ENCODE measurements at regions not wholly inside any gene's neighbourhood (a gene's known extent, or its start where the extent isn't known, plus 50 kb on each side); places are given as distances from the start of the nearest gene placed in this dataset.
"Not testable (repeated sequence)": the region's sequence is repeated elsewhere in the genome, so short reads cannot be mapped to it uniquely, and the experiment has no call there.

DNA sequence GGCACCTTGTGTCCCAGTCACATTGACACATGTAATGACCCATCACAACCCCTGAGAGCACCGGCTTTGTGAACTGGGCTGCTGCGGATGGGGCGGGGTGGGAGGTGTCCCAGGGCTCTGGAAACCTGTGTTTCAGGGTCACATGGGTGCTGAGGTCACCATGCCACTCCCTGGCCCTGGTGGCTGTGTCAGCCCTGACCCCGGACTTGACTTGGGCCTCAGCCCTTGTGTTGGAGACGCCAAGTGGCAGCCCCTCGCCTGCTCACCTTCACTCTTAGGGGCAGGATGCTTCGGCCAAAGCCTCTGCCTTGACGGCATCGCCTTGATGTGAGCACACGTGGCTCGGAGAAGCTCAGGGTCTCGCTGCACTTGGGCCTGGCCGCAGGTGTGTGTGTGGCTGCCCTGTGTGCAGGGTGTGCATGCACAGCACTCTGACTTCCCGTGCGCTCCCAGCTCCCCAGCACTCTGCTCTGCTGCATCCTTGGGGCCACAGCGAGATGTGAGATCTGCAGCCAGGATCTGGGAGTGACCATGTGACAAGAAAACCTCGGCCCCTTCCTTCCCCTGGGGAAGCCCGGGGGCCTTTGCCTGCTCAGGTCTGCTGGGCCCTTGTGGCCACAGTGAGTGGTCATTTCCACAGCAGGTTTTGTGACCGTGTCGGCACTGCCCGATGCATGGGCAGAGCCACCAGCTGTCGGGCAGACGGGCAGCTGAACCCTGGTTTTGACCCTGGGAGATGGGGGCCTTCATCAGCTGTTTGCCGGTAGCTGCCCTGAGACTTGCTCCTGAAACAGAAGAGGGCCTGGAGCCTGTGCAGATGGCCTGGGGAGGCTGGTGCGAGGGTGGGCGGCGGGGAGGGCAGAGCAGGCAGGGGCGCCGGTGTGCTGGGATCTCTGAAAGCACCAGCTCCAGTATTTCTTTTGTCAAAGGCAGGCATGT lies 167.4 kb downstream of the KIF26A start:
- H3K27ac ChIP-seq (ENCODE audit: low read length) = no peak overlapping the region
- H3K27ac Mint-ChIP-seq = no peak overlapping the region
- DNase-seq (no peak), ATAC-seq (replicated peaks in 1 of 4) (no peak)
- ChIA-PET POLR2A (no interaction called here), CTCF (no interaction called here)
- no peak overlapping the region for H3K4me3 Mint-ChIP-seq
- H3K9me3 ChIP-seq = no peaks in the 10 kb centered on the region
- peaks cover 0 to 2% of the 10 kb centered on the region in 2 donors for H3K27me3 Mint-ChIP-seq
- H3K27me3 ChIP-seq (replicated peaks in 1 of 2; ENCODE audit: control insufficient read depth in 2 of 2, extremely low read depth in 1 of 2, insufficient read depth in 2 of 2, low read length in 1 of 2) = peaks cover 0 to 46% of the 10 kb centered on the region in 2 experiments
- WGBS (ENCODE audit: insufficient coverage) = 82% methylated on average over 29 of the region's 29 CpGs
- H3K36me3 ChIP-seq (ENCODE audit: control insufficient read depth in 2 of 2, extremely low read depth in 1 of 2, insufficient read depth in 1 of 2, low read length in 1 of 2) = no peaks in the 10 kb centered on the region
- H3K36me3 Mint-ChIP-seq = no peaks in the 10 kb centered on the region
- peaks cover 0 to 4% (median under 1%) of the 10 kb centered on the region in 3 donors for H3K9me3 Mint-ChIP-seq
- H3K4me3 ChIP-seq (ENCODE audit: control insufficient read depth in 1 of 2, extremely low read depth in 1 of 2, low read length in 1 of 2) = no peak overlapping the region
- H3K4me1 Mint-ChIP-seq = peaks cover 0 to 5% (median 0%) of the 10 kb centered on the region in 3 donors
- H3K4me1 ChIP-seq (ENCODE audit: control insufficient read depth in 1 of 2, extremely low read depth in 1 of 2, insufficient read depth in 2 of 2, low read length in 2 of 2) = no peaks in the 10 kb centered on the region

DNA sequence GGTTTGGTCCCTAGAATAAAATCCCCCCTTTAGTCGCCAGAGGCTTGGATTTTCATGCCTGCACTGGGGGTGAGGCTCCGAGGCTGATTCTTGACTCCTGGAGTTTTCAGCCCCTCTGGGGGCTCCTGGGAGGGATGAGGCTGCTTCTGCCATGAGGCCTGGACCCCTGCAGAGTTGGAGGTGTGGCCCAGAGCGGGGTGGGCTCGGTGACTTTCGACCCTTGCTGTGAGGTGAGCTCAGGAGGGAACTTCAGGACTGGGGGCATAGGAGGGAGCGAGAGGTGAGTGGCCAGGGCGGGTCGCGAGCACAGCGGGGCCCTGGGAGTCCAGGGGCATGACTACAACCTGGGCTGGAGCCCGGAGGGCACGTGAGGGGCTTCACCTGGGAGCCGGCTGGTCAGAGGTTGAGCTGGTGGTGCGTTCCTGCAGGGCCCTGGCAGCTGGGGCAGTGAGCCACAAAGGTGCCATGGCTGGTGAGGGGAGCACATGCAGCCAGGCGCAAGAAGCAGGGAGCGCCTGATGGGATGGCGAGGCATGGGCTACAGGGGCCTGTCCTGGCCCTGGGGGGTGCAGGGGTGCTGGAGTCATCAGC lies 168.2 kb downstream of the KIF26A start:
- no peak for ATAC-seq (replicated peaks in 1 of 4)
- Histone ChIP-seq H3K27me3 (replicated peaks in 1 of 2; ENCODE audit: control insufficient read depth in 2 of 2, extremely low read depth in 1 of 2, insufficient read depth in 2 of 2, low read length in 1 of 2) (peaks cover 0 to 46% of the 10 kb centered on the region in 2 experiments), H3K4me3 (ENCODE audit: control insufficient read depth in 1 of 2, extremely low read depth in 1 of 2, low read length in 1 of 2) (no peak overlapping the region), H3K9me3 (no peaks in the 10 kb centered on the region), H3K27ac (ENCODE audit: low read length) (no peak overlapping the region), H3K36me3 (ENCODE audit: control insufficient read depth in 2 of 2, extremely low read depth in 1 of 2, insufficient read depth in 1 of 2, low read length in 1 of 2) (no peaks in the 10 kb centered on the region), H3K4me1 (ENCODE audit: control insufficient read depth in 1 of 2, extremely low read depth in 1 of 2, insufficient read depth in 2 of 2, low read length in 2 of 2) (no peaks in the 10 kb centered on the region)
- H3K4me1 Mint-ChIP-seq = peaks cover 0 to under 1% (median 0%) of the 10 kb centered on the region in 3 donors
- H3K36me3 Mint-ChIP-seq = no peaks in the 10 kb centered on the region
- H3K9me3 Mint-ChIP-seq = peaks cover 0 to 12% (median 7%) of the 10 kb centered on the region in 3 donors
- no peak for DNase-seq
- no peak overlapping the region for H3K27ac Mint-ChIP-seq
- ChIA-PET POLR2A (no interaction called here), CTCF (no interaction called here)
- 67% methylated on average over 11 of the region's 17 CpGs for WGBS (ENCODE audit: insufficient coverage)
- H3K27me3 Mint-ChIP-seq = peaks cover 0 to 2% of the 10 kb centered on the region in 2 donors
- H3K4me3 Mint-ChIP-seq = no peak overlapping the region

DNA sequence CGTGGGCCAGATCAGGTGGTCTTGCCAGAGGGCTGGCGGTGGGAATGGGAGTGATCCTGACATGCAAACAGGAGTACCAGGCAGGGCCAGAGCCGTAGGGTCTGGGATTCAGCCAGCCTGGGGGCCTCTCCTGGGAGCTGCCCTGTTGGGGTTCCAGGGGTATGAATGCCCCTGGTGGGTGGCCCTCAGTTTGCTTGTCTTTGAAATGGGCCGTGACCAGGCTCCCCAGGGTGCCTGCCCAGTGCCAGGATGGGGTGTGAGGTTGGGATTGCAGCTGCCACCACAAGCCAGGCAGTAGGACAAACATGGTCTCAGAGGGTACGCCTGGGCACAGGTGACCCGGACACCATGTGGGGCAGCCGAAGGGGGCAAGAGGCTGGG lies 168.8 kb downstream of the KIF26A start:
- Mint-ChIP-seq H3K27ac (no peak overlapping the region), H3K4me1 (no peaks in the 10 kb centered on the region), H3K4me3 (no peak overlapping the region), H3K36me3 (no peaks in the 10 kb centered on the region), H3K9me3 (peaks cover 0 to 12% (median 7%) of the 10 kb centered on the region in 3 donors), H3K27me3 (peaks cover 0 to 2% of the 10 kb centered on the region in 2 donors)
- Histone ChIP-seq H3K27me3 (replicated peaks in 1 of 2; ENCODE audit: control insufficient read depth in 2 of 2, extremely low read depth in 1 of 2, insufficient read depth in 2 of 2, low read length in 1 of 2) (peaks cover 0 to 46% of the 10 kb centered on the region in 2 experiments), H3K9me3 (no peaks in the 10 kb centered on the region), H3K27ac (ENCODE audit: low read length) (no peak overlapping the region), H3K36me3 (ENCODE audit: control insufficient read depth in 2 of 2, extremely low read depth in 1 of 2, insufficient read depth in 1 of 2, low read length in 1 of 2) (no peaks in the 10 kb centered on the region), H3K4me3 (ENCODE audit: control insufficient read depth in 1 of 2, extremely low read depth in 1 of 2, low read length in 1 of 2) (no peak overlapping the region), H3K4me1 (ENCODE audit: control insufficient read depth in 1 of 2, extremely low read depth in 1 of 2, insufficient read depth in 2 of 2, low read length in 2 of 2) (no peaks in the 10 kb centered on the region)
- CTCF ChIA-PET = no interaction called here
- no peak for DNase-seq
- WGBS (ENCODE audit: insufficient coverage) = 83% methylated on average over 7 of the region's 7 CpGs
- ATAC-seq (replicated peaks in 1 of 4) = no peak
- POLR2A ChIA-PET = no interaction called here

DNA sequence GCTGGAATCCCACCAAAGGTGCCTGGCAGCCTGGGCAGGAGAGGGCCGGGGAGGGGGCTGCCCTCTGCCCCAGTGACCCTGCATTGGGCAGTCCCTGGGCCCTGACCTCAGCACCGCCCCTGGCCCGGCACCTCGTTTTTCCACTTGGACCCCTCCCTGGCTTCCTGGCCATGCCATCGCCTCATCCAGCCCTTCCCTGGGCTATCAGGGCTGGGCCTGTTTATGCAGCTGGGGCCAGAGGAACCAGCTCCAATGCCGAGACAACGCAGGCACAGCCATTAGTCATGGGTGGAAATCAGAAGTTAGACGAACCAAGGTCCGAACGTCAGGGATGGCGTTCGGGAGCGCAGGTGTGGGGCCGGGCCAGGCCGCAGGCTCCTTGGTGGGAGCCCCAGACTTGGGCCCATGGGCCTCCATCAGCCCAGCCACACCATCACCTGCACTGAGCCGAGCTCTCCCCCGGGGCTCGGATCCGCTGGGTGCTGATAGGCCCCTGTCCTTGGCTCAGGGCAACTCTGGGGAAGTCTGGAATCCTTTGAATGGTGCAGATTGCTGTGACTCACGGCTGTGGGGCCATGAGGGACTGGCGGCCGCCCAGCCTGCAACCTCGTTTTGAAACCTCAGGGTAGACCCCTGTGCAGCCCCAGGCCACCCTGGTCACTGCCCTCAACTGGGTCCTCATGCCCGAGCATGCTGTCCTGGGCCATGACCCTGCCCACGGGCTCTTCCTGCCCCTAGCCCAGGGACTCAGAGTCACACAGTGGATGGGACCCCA lies 169.4 kb downstream of the KIF26A start:
- CTCF ChIA-PET = no interaction called here
- no peaks in the 10 kb centered on the region for H3K9me3 ChIP-seq
- no peak for ATAC-seq (replicated peaks in 1 of 4)

DNA sequence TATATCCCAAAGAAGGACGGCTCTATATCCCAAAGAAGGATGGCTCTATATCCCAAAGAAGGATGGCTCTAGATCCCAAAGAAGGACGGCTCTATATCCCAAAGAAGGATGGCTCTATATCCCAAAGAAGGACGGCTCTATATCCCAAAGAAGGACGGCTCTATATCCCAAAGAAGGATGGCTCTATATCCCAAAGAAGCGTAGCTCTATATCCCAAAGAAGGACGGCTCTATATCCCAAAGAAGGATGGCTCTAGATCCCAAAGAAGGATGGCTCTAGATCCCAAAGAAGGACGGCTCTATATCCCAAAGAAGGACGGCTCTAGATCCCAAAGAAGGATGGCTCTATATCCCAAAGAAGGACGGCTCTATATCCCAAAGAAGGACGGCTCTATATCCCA lies 170.1 kb downstream of the KIF26A start:
- peaks cover 0 to 12% (median 7%) of the 10 kb centered on the region in 3 donors for H3K9me3 Mint-ChIP-seq
- DNase-seq; ATAC-seq (replicated peaks in 1 of 4); H3K36me3 Mint-ChIP-seq; POLR2A ChIA-PET; H3K27ac ChIP-seq (ENCODE audit: low read length); H3K4me3 Mint-ChIP-seq; H3K27me3 Mint-ChIP-seq; H3K27ac Mint-ChIP-seq; H3K4me1 Mint-ChIP-seq; H3K9me3 ChIP-seq; H3K4me1 ChIP-seq (ENCODE audit: control insufficient read depth in 1 of 2, extremely low read depth in 1 of 2, insufficient read depth in 2 of 2, low read length in 2 of 2); H3K36me3 ChIP-seq (ENCODE audit: control insufficient read depth in 2 of 2, extremely low read depth in 1 of 2, insufficient read depth in 1 of 2, low read length in 1 of 2); CTCF ChIA-PET; H3K4me3 ChIP-seq (ENCODE audit: control insufficient read depth in 1 of 2, extremely low read depth in 1 of 2, low read length in 1 of 2): not testable (repeated sequence)
- H3K27me3 ChIP-seq (replicated peaks in 1 of 2; ENCODE audit: control insufficient read depth in 2 of 2, extremely low read depth in 1 of 2, insufficient read depth in 2 of 2, low read length in 1 of 2) = peaks cover 0 to 46% of the 10 kb centered on the region in 2 experiments
- 61% methylated on average over 6 of the region's 10 CpGs for WGBS (ENCODE audit: insufficient coverage)

More for the DNA sequence above, 169.4 kb downstream of the KIF26A start:
- peaks cover 0 to 46% of the 10 kb centered on the region in 2 experiments for H3K27me3 ChIP-seq (replicated peaks in 1 of 2; ENCODE audit: control insufficient read depth in 2 of 2, extremely low read depth in 1 of 2, insufficient read depth in 2 of 2, low read length in 1 of 2)
- H3K9me3 Mint-ChIP-seq = peaks cover 0 to 12% (median 7%) of the 10 kb centered on the region in 3 donors
- POLR2A ChIA-PET = no interaction called here
- H3K27ac ChIP-seq (ENCODE audit: low read length) = no peak overlapping the region
- H3K27ac Mint-ChIP-seq = no peak overlapping the region
- no peaks in the 10 kb centered on the region for H3K36me3 ChIP-seq (ENCODE audit: control insufficient read depth in 2 of 2, extremely low read depth in 1 of 2, insufficient read depth in 1 of 2, low read length in 1 of 2)
- H3K27me3 Mint-ChIP-seq = peaks cover 0 to 2% of the 10 kb centered on the region in 2 donors
- H3K4me1 ChIP-seq (ENCODE audit: control insufficient read depth in 1 of 2, extremely low read depth in 1 of 2, insufficient read depth in 2 of 2, low read length in 2 of 2) = no peaks in the 10 kb centered on the region
- no peak overlapping the region for H3K4me3 ChIP-seq (ENCODE audit: control insufficient read depth in 1 of 2, extremely low read depth in 1 of 2, low read length in 1 of 2)
- H3K36me3 Mint-ChIP-seq = no peaks in the 10 kb centered on the region
- 95% methylated on average over 24 of the region's 25 CpGs for WGBS (ENCODE audit: insufficient coverage)
- no peaks in the 10 kb centered on the region for H3K4me1 Mint-ChIP-seq
- no peak for DNase-seq
- no peak overlapping the region for H3K4me3 Mint-ChIP-seq

DNA sequence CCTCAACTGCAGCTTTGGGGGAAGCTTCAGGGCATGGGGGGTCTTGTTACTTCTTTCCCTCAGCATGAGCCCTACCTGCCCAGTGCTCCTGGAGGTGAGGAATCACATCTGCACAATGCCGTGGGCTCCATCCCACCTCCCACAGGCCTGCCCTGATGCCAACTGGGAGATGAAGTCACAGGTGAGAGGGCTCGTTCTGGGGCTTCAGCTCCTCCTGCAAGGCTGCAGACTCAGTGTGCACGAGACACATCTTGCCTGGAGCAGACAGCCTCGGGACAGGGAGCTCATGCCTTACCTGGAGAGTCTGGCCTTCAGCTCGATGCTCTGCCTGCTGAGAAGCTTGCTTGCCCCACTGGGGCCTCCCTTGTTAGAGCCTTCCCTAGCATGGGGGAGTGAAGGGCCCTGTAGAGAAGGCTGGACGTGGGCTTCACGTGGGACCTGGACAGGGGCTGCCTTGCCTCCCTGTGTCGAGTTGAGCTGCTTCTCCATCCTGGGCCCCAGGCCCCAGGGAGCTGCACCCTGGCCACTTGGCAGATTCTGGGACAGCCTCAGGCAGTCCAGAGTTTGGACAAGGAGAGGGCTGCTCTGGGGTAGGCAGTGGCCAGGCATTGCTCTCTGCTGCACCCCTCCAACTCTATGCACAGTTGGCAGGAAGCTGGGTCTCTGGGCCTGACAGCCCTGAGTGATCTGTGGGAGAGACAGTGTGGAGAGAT lies 171.4 kb downstream of the KIF26A start:
- CTCF ChIA-PET = no interaction called here
- no peak overlapping the region for H3K4me3 Mint-ChIP-seq
- no peaks in the 10 kb centered on the region for H3K4me1 ChIP-seq (ENCODE audit: control insufficient read depth in 1 of 2, extremely low read depth in 1 of 2, insufficient read depth in 2 of 2, low read length in 2 of 2)
- H3K27ac ChIP-seq (ENCODE audit: low read length) = no peak overlapping the region
- H3K36me3 Mint-ChIP-seq = no peaks in the 10 kb centered on the region
- peaks cover 0 to 2% of the 10 kb centered on the region in 2 donors for H3K27me3 Mint-ChIP-seq
- ATAC-seq (replicated peaks in 1 of 4) = no peak
- 57% methylated on average over 6 of the region's 8 CpGs for WGBS (ENCODE audit: insufficient coverage)
- no peaks in the 10 kb centered on the region for H3K36me3 ChIP-seq (ENCODE audit: control insufficient read depth in 2 of 2, extremely low read depth in 1 of 2, insufficient read depth in 1 of 2, low read length in 1 of 2)
- H3K9me3 ChIP-seq = no peaks in the 10 kb centered on the region
- POLR2A ChIA-PET = no interaction called here
- H3K27ac Mint-ChIP-seq = no peak overlapping the region
- H3K27me3 ChIP-seq (replicated peaks in 1 of 2; ENCODE audit: control insufficient read depth in 2 of 2, extremely low read depth in 1 of 2, insufficient read depth in 2 of 2, low read length in 1 of 2) = peaks cover 0 to 41% of the 10 kb centered on the region in 2 experiments
- no peak for DNase-seq
- no peaks in the 10 kb centered on the region for H3K4me1 Mint-ChIP-seq
- no peak overlapping the region for H3K4me3 ChIP-seq (ENCODE audit: control insufficient read depth in 1 of 2, extremely low read depth in 1 of 2, low read length in 1 of 2)
- peaks cover 0 to 12% (median 7%) of the 10 kb centered on the region in 3 donors for H3K9me3 Mint-ChIP-seq
